Gastroesophageal sphincter (tissue), 4 donors: ENCODE measurements at regions not wholly inside any gene's neighbourhood (a gene's known extent, or its start where the extent isn't known, plus 50 kb on each side); places are given as distances from the start of the nearest gene placed in this dataset.

ENCODE experiments used
- ATAC-seq: fragments of 150-250 bp; one replicate; pipeline ENCODE4 v1.9.1; 2016; ENCODE audit warnings: mild to moderate bottlenecking, moderate library complexity
- H3K27ac ChIP-seq, 4 donors: fragments of 200-600 bp; sonication (generic) in 3 of 4; 1 replicate in 3 of 4; 2 replicates in 1 of 4; pipeline ENCODE4 v1.5.1; 2016 to 2019
- H3K27me3 ChIP-seq: fragments of 200-600 bp; sonication (generic); one replicate; pipeline ENCODE4 v1.5.1; 2019
- H3K36me3 ChIP-seq, 2 donors: fragments of 200-600 bp; sonication (generic); one replicate each; pipeline ENCODE4 v1.5.1; 2019; ENCODE audit warnings: control low read depth in 1 of 2
- H3K4me1 ChIP-seq, 3 donors: fragments of 200-600 bp; sonication (generic); 1 replicate in 2 of 3; 2 replicates in 1 of 3; pipeline ENCODE4 v1.5.1; 2016 to 2019; ENCODE audit warnings: control low read depth in 2 of 3
- H3K4me3 ChIP-seq, 2 donors: fragments of 200-600 bp; sonication (generic); one replicate each; pipeline ENCODE4 v1.5.1; 2019; ENCODE audit warnings: mild to moderate bottlenecking in 1 of 2, moderate library complexity in 1 of 2
- H3K9me3 ChIP-seq, 3 donors: fragments of 200-600 bp; sonication (generic); one replicate each; pipeline ENCODE4 v1.5.1; 2017 to 2019; ENCODE audit warnings: control low read depth in 2 of 3
- CTCF ChIP-seq, 4 experiments: fragments of 200-600 bp in 2 of 4; fragments of 450-650 bp in 2 of 4; sonication (generic) in 1 of 4; IDR thresholded peaks; one replicate each; pipeline ENCODE4 v1.5.1; 2017 to 2019; ENCODE audit warnings: antibody characterized with exemption in 4 of 4, mild to moderate bottlenecking in 2 of 4, moderate library complexity in 2 of 4
- EP300 ChIP-seq: sonication (generic); formaldehyde crosslinking; IDR thresholded peaks from one replicate; pipeline ENCODE4 v1.6.1; 2017; ENCODE audit warnings: antibody characterized with exemption, mild to moderate bottlenecking
- POLR2A ChIP-seq, 2 donors: fragments of 450-650 bp; IDR thresholded peaks; one replicate each; pipeline ENCODE4 v1.6.1; 2017; ENCODE audit warnings: antibody characterized with exemption in 2 of 2, mild to moderate bottlenecking in 2 of 2, moderate library complexity in 1 of 2
- POLR2AphosphoS5 ChIP-seq: sonication (generic); formaldehyde crosslinking; IDR thresholded peaks from one replicate; pipeline ENCODE4 v1.6.1; 2017; ENCODE audit warnings: antibody characterized with exemption
- WGBS, 2 donors: methylation state at CpG; one replicate each; pipeline ENCODE4 v1.1.5; 2018; ENCODE audit warnings: low coverage in 1 of 2; 5-methylcytosine and 5-hydroxymethylcytosine counted together

- WGBS, 2 donors = 51 to 65% methylated on average over 2 of the region's 2 CpGs
- H3K36me3 ChIP-seq = no peaks in the 10 kb centered on the region
- no peaks in the 10 kb centered on the region for H3K4me1 ChIP-seq
- no peak overlapping the region for H3K4me3 ChIP-seq
- ATAC-seq = no peak
- H3K9me3 ChIP-seq = no peaks in the 10 kb centered on the region
- no peak overlapping the region for H3K27ac ChIP-seq
- H3K27me3 ChIP-seq = no peaks in the 10 kb centered on the region
- no peak for TF ChIP-seq EP300
- no peak for TF ChIP-seq CTCF (IDR thresholded peaks at IDR 0.05)
- no peak for TF ChIP-seq POLR2A (IDR thresholded peaks at IDR 0.05)
- TF ChIP-seq POLR2AphosphoS5 = no peak
These were observed 528.1 kb upstream of the MCTP2 start for GRCh38 chr15:93703092-93703739.

GRCh38 chr15:93700051-93700450 is 531.3 kb upstream of the MCTP2 start:
- Histone ChIP-seq H3K27ac (no peak overlapping the region), H3K27me3 (no peaks in the 10 kb centered on the region), H3K9me3 (peaks cover 0 to 6% (median 0%) of the 10 kb centered on the region in 3 donors), H3K4me1 (no peaks in the 10 kb centered on the region), H3K36me3 (no peaks in the 10 kb centered on the region), H3K4me3 (no peak overlapping the region)
- WGBS, 2 donors = 88 to 100% methylated on average over 1 of the region's 1 CpG
- TF ChIP-seq POLR2A (IDR thresholded peaks at IDR 0.05) = no peak
- TF ChIP-seq CTCF (IDR thresholded peaks at IDR 0.05) = no peak
- TF ChIP-seq EP300 = no peak
- no peak for TF ChIP-seq POLR2AphosphoS5
- ATAC-seq = no peak

GRCh38 chr15:93694033-93694432 is 537.3 kb upstream of the MCTP2 start:
- H3K27me3 ChIP-seq = no peaks in the 10 kb centered on the region
- WGBS, 2 donors = 77 to 80% methylated on average over 2 of the region's 2 CpGs
- TF ChIP-seq CTCF (IDR thresholded peaks at IDR 0.05) (no peak), POLR2AphosphoS5 (no peak), EP300 (no peak), POLR2A (IDR thresholded peaks at IDR 0.05) (no peak)
- no peaks in the 10 kb centered on the region for H3K4me1 ChIP-seq
- no peak overlapping the region for H3K27ac ChIP-seq
- ATAC-seq = no peak
- H3K9me3 ChIP-seq = peaks cover 0 to 6% (median 0%) of the 10 kb centered on the region in 3 donors
- no peak overlapping the region for H3K4me3 ChIP-seq
- H3K36me3 ChIP-seq = no peaks in the 10 kb centered on the region

GRCh38 chr15:93683651-93684050 is 547.7 kb upstream of the MCTP2 start:
- no peak overlapping the region for H3K27ac ChIP-seq
- TF ChIP-seq POLR2A (IDR thresholded peaks at IDR 0.05) (no peak), CTCF (IDR thresholded peaks at IDR 0.05) (no peak), POLR2AphosphoS5 (no peak), EP300 (no peak)
- no peaks in the 10 kb centered on the region for H3K4me1 ChIP-seq
- ATAC-seq = no peak
- no peaks in the 10 kb centered on the region for H3K36me3 ChIP-seq
- H3K27me3 ChIP-seq = no peaks in the 10 kb centered on the region
- 40% methylated on average over 1 of the region's 1 CpG; no CpG with 5 or more reads in 1 of the 2 donors for WGBS, 2 donors
- no peak overlapping the region for H3K4me3 ChIP-seq
- peaks cover 0 to 45% (median 0%) of the 10 kb centered on the region in 3 donors for H3K9me3 ChIP-seq

- Histone ChIP-seq H3K4me1 (no peaks in the 10 kb centered on the region), H3K27me3 (no peaks in the 10 kb centered on the region), H3K36me3 (no peaks in the 10 kb centered on the region), H3K27ac (no peak overlapping the region), H3K9me3 (no peaks in the 10 kb centered on the region), H3K4me3 (no peak overlapping the region)
- 84 to 89% methylated on average over 9 to 12 of the region's 12 CpGs for WGBS, 2 donors
- TF ChIP-seq EP300 (no peak), CTCF (IDR thresholded peaks at IDR 0.05) (no peak), POLR2AphosphoS5 (no peak), POLR2A (IDR thresholded peaks at IDR 0.05) (no peak)
- ATAC-seq = no peak
These were observed 559.9 kb upstream of the MCTP2 start for GRCh38 chr15:93671387-93671943.
